Endodermal cell (in vitro differentiated cells): ENCODE measurements at regions not wholly inside any gene's neighbourhood (a gene's known extent, or its start where the extent isn't known, plus 50 kb on each side); places are given as distances from the start of the nearest gene placed in this dataset.

Experiments
- DNase-seq: peaks from one replicate; pipeline ENCODE4 v3.0.0-alpha.2; 2017
- H3K27ac ChIP-seq: 2 replicates; pipeline ENCODE4 v1.5.1; 2013; ENCODE audit warnings: mild to moderate bottlenecking, low read depth, low read length, moderate library complexity
- H3K27me3 ChIP-seq: 2 replicates; pipeline ENCODE4 v1.6.1; 2013; ENCODE audit warnings: mild to moderate bottlenecking, low read length, moderate library complexity; ENCODE audit not compliant: insufficient read depth, control insufficient read depth, poor library complexity, severe bottlenecking
- H3K36me3 ChIP-seq: 2 replicates; pipeline ENCODE4 v1.7.0; 2013; ENCODE audit warnings: mild to moderate bottlenecking, low read length, moderate library complexity; ENCODE audit not compliant: control insufficient read depth, insufficient read depth
- H3K4me1 ChIP-seq: one replicate; pipeline ENCODE4 v1.7.0; 2013; ENCODE audit warnings: low read length; ENCODE audit not compliant: control insufficient read depth, insufficient read depth
- H3K4me3 ChIP-seq: 2 replicates; pipeline ENCODE4 v1.5.1; 2013; ENCODE audit warnings: mild to moderate bottlenecking, low read length, moderate library complexity
- H3K9ac ChIP-seq: 2 replicates; pipeline ENCODE4 v1.6.1; 2013; ENCODE audit warnings: mild to moderate bottlenecking, low read length, moderate library complexity; ENCODE audit not compliant: poor library complexity, severe bottlenecking; ENCODE audit errors: extremely low read depth
- H3K9me3 ChIP-seq: 2 replicates; pipeline ENCODE4 v1.6.1; 2013; ENCODE audit warnings: mild to moderate bottlenecking, low read length, moderate library complexity; ENCODE audit not compliant: control insufficient read depth
- H3K27ac Mint-ChIP-seq: 2 replicates; pipeline ENCODE4 v1.8.0; 2020; ENCODE audit warnings: mixed read lengths
- H3K27me3 Mint-ChIP-seq: 2 replicates; pipeline ENCODE4 v1.8.0; 2021; ENCODE audit warnings: mild to moderate bottlenecking, mixed read lengths; ENCODE audit not compliant: insufficient read depth
- H3K36me3 Mint-ChIP-seq: 2 replicates; pipeline ENCODE4 v1.8.0; 2020; ENCODE audit warnings: low read depth, mixed read lengths
- H3K4me1 Mint-ChIP-seq: 2 replicates; pipeline ENCODE4 v1.8.0; 2020; ENCODE audit warnings: mixed read lengths
- H3K4me3 Mint-ChIP-seq: 2 replicates; pipeline ENCODE4 v1.8.0; 2020; ENCODE audit warnings: mild to moderate bottlenecking, moderate library complexity, mixed read lengths
- H3K9me3 Mint-ChIP-seq: 2 replicates; pipeline ENCODE4 v1.8.0; 2020; ENCODE audit warnings: mild to moderate bottlenecking, mixed read lengths
- CTCF ChIP-seq: fragments of 200-600 bp; sonication (generic); conservative IDR thresholded peaks from 2 replicates; pipeline ENCODE4 v1.5.0; 2021; ENCODE audit warnings: antibody characterized with exemption, mild to moderate bottlenecking
- WGBS, 2 experiments: methylation state at CpG; one replicate each; pipeline versions ENCODE4 v1.1.5 to v1.1.7; 2013; ENCODE audit warnings: missing lambda C conversion rate in 2 of 2, mixed read lengths in 1 of 2; ENCODE audit not compliant: insufficient coverage in 1 of 2, insufficient read length in 1 of 2; 5-methylcytosine and 5-hydroxymethylcytosine counted together

GRCh38 chr3:69462826-69463100 lies 76.9 kb upstream of the FRMD4B start:
- no peak overlapping the region for H3K4me3 ChIP-seq
- H3K36me3 ChIP-seq, result no peaks in the 10 kb centered on the region
- H3K27ac ChIP-seq, result no peak overlapping the region
- Mint-ChIP-seq H3K27me3 (no peaks in the 10 kb centered on the region), H3K4me3 (no peak overlapping the region), H3K36me3 (no peaks in the 10 kb centered on the region), H3K27ac (no peak overlapping the region), H3K4me1 (no peaks in the 10 kb centered on the region), H3K9me3 (no peaks in the 10 kb centered on the region)
- no peaks in the 10 kb centered on the region for H3K4me1 ChIP-seq
- no peak for DNase-seq
- TF ChIP-seq CTCF, result no peak
- no peaks in the 10 kb centered on the region for H3K27me3 ChIP-seq
- H3K9me3 ChIP-seq, result no peaks in the 10 kb centered on the region
- no peak overlapping the region for H3K9ac ChIP-seq

DNA sequence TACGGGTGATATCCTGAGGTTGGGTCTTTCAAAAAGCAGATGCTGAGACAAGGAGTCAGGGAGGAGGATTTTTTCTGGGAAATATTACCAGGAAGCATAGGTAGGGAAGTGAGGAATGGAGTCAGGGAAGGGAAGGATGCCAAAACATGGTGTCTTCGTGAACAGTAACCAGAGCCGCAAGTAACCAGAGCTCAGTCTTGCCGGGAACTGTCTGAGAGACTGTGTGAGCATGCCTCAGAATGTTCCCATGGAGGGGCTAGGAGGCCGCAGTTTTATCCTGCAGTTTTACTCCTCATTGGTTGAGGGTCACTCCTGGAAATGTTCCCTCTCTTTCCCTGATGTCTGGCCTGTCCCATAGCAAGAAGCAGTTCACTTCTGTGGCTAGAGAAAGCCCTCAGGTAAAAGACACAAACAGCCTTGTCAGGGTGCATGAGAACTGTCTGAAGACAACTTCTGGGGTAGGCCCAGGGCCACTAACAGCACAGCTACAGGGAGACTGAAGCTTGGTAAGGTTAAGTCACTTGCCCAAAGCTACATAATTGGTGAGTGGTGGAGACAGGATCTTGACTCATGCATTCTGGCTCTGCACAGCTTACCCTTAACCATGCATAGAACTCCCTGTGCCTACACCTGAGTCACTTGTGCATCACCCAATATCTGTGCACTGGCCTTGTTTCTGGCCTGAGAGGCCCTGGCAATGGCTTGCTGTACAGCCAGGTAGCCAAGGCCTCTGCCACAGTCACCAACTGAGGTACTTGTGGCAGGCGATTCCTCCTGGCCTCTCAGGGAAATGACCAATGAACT lies 76.3 kb upstream of the FRMD4B start:
- Mint-ChIP-seq H3K27me3 (no peaks in the 10 kb centered on the region), H3K36me3 (no peaks in the 10 kb centered on the region), H3K4me3 (no peak overlapping the region), H3K27ac (no peak overlapping the region), H3K9me3 (no peaks in the 10 kb centered on the region), H3K4me1 (no peaks in the 10 kb centered on the region)
- Histone ChIP-seq H3K4me1 (no peaks in the 10 kb centered on the region), H3K27me3 (no peaks in the 10 kb centered on the region), H3K27ac (no peak overlapping the region), H3K9ac (no peak overlapping the region), H3K4me3 (no peak overlapping the region), H3K9me3 (no peaks in the 10 kb centered on the region), H3K36me3 (no peaks in the 10 kb centered on the region)
- WGBS, 2 experiments, result 92 to 93% methylated on average over 4 to 6 of the region's 6 CpGs
- no peak for TF ChIP-seq CTCF
- DNase-seq, result no peak

DNA sequence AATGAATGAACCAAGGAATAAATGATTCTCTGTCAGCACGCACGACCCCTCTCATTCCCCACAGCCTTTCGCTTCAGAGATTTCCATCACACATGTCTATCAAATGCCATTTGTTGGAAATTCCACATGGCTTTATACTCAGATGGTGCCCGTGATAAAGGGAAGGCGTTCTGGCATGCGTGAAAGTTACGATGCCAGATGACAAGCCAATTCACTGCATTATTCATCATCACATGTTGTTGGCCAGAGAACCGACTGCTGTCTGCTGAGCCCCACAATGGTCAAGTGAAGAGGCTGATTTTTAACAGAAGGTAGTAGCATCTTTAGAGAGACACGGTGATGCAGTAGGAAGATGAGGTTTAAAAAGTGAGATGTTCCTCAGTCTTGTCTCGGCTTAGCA lies 74.1 kb upstream of the FRMD4B start:
- WGBS, 2 experiments, result 93 to 98% methylated on average over 6 to 10 of the region's 10 CpGs
- Mint-ChIP-seq H3K27ac (no peak overlapping the region), H3K4me1 (no peaks in the 10 kb centered on the region), H3K4me3 (no peak overlapping the region), H3K36me3 (no peaks in the 10 kb centered on the region), H3K9me3 (no peaks in the 10 kb centered on the region), H3K27me3 (no peaks in the 10 kb centered on the region)
- Histone ChIP-seq H3K4me3 (no peak overlapping the region), H3K27me3 (no peaks in the 10 kb centered on the region), H3K36me3 (no peaks in the 10 kb centered on the region), H3K27ac (no peak overlapping the region), H3K9me3 (no peaks in the 10 kb centered on the region), H3K9ac (no peak overlapping the region), H3K4me1 (no peaks in the 10 kb centered on the region)
- TF ChIP-seq CTCF, result no peak
- no peak for DNase-seq
